ENCODE measurements at regions not wholly inside any gene's neighbourhood (a gene's known extent, or its start where the extent isn't known, plus 50 kb on each side); places are given as distances from the start of the nearest gene placed in this dataset.

DNA sequence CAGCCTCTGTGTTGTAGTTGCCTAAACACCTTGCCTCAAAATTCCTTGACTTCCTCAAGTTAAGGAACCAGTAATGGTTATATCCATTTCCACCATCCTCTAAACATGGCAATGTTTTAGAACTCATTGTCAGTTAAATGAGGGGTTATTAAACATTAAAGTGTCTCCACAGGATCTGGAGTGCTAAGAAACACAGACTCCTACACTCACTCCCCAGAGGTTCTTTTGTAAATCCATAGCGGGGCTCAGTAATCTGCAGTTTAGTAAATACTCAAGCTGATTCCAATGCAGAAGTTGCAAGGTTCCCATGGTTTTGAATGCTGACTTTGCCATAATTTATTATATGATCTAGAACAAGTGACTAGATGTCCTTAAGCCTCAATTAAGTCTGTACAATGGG is 245.5 kb downstream of the GPAT3 start:
- Histone ChIP-seq H3K4me3 (ENCODE audit: low read length) (no peak overlapping the region), H3K9me3 (replicated peaks; ENCODE audit: low read length) (no peaks in the 10 kb centered on the region), H3K4me2 (ENCODE audit: low read length) (no peak overlapping the region), H3K27me3 (ENCODE audit: control insufficient read depth, insufficient read depth, low read length) (no peaks in the 10 kb centered on the region), H3K9ac (ENCODE audit: low read depth, low read length) (no peak overlapping the region), H3K36me3 (ENCODE audit: insufficient read depth, low read length) (no peaks in the 10 kb centered on the region), H3K4me1 (ENCODE audit: control insufficient read depth, insufficient read depth, low read length) (no peaks in the 10 kb centered on the region)

DNA sequence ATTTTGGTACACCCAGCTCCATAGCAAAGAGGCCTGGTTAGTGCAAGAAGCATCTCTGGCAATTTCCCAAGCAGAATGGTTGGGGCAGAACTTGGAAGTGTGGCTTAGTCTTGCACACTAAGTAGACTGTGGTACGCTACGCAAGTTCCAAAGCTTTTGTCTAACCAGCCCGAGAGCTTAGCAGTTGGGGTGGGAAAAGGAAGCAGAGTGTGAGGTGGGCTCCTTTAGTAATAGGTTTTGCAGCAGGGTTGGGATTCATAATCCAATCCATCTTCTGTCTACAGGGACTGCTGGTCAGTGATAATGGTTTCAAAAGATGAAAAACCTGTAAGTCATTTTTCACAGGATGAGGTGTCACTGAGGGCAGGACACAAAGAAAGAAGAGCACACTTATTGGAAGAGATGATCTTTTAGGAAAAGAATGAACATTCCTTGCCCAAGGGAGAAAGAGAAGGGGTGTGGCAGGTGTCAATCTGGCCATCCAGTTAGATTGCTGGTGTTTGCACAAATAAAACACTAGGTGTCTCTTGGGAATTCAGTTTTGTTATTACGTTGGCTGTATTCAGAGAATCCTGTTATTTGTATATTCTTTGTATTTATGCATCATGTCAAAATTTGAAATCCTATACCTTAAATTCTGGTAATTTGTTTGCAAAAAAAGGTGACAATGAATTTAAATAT is 244.3 kb downstream of the GPAT3 start:
- Histone ChIP-seq H3K36me3 (ENCODE audit: insufficient read depth, low read length) (no peaks in the 10 kb centered on the region), H3K4me2 (ENCODE audit: low read length) (no peak overlapping the region), H3K4me1 (ENCODE audit: control insufficient read depth, insufficient read depth, low read length) (no peaks in the 10 kb centered on the region), H3K9me3 (replicated peaks; ENCODE audit: low read length) (no peaks in the 10 kb centered on the region), H3K27me3 (ENCODE audit: control insufficient read depth, insufficient read depth, low read length) (no peaks in the 10 kb centered on the region), H3K9ac (ENCODE audit: low read depth, low read length) (no peak overlapping the region), H3K4me3 (ENCODE audit: low read length) (no peak overlapping the region)

DNA sequence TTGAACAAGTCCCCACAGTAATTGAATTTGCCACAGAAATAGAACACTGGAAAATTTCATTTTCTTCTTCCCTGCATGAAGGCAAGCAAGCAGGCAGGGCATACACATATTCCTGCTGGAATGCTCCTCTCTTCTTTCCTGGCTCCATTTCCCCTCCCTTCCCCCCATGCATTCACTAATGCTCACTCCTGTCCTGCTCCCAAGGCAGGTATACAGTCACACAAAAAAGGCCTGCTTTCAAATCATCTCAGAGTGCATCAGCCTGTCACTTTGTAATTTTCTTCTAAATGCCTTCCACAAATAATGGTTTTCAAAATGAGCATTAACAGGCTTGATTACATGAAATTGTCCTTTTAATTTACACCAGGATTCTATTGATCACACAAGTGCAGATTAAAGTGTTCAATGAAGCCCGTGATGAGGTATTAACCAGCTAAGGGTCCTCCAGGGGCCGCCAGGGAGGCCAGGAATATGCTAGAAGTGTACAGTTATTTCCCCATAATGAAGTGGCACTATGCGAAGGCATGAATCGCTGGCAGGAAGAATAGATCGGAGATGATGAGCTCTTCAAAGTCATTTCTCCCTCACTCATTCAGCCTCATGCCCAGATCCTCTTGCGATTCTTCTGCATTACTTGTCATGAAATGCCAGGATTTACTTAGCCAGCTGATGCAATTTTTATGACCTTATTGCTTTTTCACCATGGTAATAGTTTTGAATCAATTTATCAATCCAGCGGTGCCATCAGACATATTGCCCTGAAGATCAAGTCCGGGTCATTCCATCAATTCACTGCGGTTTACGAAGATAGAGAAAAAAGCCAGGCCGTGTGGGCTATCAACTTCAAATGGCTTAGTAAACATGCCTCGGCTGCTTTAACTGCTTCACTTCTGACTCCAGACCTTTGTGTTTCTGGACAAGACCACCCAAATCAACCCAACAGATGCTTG is 243.5 kb downstream of the GPAT3 start:
- Histone ChIP-seq H3K27me3 (ENCODE audit: control insufficient read depth, insufficient read depth, low read length) (no peaks in the 10 kb centered on the region), H3K4me1 (ENCODE audit: control insufficient read depth, insufficient read depth, low read length) (no peaks in the 10 kb centered on the region), H3K4me2 (ENCODE audit: low read length) (no peak overlapping the region), H3K9ac (ENCODE audit: low read depth, low read length) (no peak overlapping the region), H3K4me3 (ENCODE audit: low read length) (no peak overlapping the region), H3K9me3 (replicated peaks; ENCODE audit: low read length) (no peaks in the 10 kb centered on the region), H3K36me3 (ENCODE audit: insufficient read depth, low read length) (no peaks in the 10 kb centered on the region)

DNA sequence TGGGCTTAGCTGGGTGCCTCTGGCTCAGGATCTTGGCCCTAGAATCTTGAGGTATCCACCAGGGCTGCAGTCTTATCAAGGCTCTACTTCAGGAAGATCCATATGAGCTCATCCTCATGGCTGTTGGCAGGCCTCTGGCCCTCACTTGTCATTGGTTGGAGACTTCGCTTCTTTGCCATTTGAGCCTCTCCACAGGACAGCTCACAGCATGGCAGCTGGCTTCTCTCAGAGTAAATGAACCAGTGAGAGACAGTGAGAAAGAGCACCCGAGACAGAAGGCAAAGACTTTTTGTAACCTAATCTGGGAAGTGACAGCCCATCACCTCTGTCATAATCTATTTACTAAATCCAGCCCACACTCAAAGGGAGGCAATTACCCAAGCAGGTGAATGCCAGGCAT is 236.8 kb downstream of the GPAT3 start:
- Histone ChIP-seq H3K36me3 (ENCODE audit: insufficient read depth, low read length) (no peaks in the 10 kb centered on the region), H3K9ac (ENCODE audit: low read depth, low read length) (no peak overlapping the region), H3K27me3 (ENCODE audit: control insufficient read depth, insufficient read depth, low read length) (no peaks in the 10 kb centered on the region), H3K4me1 (ENCODE audit: control insufficient read depth, insufficient read depth, low read length) (no peaks in the 10 kb centered on the region), H3K4me3 (ENCODE audit: low read length) (no peak overlapping the region), H3K9me3 (replicated peaks; ENCODE audit: low read length) (no peaks in the 10 kb centered on the region), H3K4me2 (ENCODE audit: low read length) (no peak overlapping the region)

DNA sequence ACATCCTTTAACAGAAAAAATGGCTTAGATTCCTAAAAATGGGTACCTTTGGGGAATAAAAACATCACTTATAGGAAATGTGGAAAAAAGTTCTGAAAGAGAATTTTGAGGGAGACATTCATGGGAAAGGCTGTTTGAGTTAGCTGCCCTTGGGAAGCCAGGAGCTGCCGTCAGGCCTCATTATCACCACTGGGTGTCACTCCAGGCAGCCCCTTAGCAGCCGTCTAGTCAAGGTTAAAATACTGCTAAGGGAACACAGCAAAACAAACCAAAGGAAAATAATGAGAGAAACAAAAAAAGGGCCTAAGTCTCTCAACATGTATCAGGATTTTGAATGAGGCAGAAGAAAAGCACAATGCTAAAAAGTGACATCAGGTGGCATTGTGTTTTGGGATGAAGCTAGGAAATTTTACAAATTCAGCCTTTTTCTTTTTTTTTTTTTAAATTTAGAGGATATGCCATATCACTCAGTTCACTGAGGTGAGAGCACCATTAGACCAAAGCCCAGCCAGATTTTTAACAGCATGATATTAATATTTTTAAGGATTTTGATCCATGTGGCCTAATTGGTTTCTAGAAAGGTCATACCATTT is 235.3 kb downstream of the GPAT3 start:
- H3K4me1 ChIP-seq (ENCODE audit: control insufficient read depth, insufficient read depth, low read length): no peaks in the 10 kb centered on the region
- no peaks in the 10 kb centered on the region for H3K27me3 ChIP-seq (ENCODE audit: control insufficient read depth, insufficient read depth, low read length)
- H3K4me2 ChIP-seq (ENCODE audit: low read length): no peak overlapping the region
- no peak overlapping the region for H3K4me3 ChIP-seq (ENCODE audit: low read length)
- H3K9ac ChIP-seq (ENCODE audit: low read depth, low read length): no peak overlapping the region
- no peaks in the 10 kb centered on the region for H3K36me3 ChIP-seq (ENCODE audit: insufficient read depth, low read length)
- H3K9me3 ChIP-seq (replicated peaks; ENCODE audit: low read length): no peaks in the 10 kb centered on the region

DNA sequence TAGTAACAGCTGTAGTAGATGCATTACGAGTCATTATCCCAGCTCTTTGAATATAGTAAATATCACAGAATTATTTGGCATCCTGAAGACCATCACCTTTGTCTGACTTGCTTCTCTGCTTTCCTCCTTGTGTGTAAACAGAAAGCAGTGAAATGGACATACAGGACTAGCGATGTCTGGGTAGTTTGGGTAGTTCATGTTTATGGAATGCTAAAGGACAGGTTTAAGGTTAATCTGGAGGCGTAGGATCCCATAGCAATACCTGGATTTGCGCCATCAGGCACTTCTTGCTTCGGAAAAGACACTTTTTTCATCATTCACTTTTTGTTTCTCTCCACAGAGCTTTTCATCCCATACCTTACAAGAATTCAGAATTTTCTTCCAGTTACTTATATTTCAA is 232.2 kb downstream of the GPAT3 start:
- Histone ChIP-seq H3K9me3 (replicated peaks; ENCODE audit: low read length) (no peaks in the 10 kb centered on the region), H3K27me3 (ENCODE audit: control insufficient read depth, insufficient read depth, low read length) (no peaks in the 10 kb centered on the region), H3K9ac (ENCODE audit: low read depth, low read length) (no peak overlapping the region), H3K4me1 (ENCODE audit: control insufficient read depth, insufficient read depth, low read length) (no peaks in the 10 kb centered on the region), H3K4me2 (ENCODE audit: low read length) (no peak overlapping the region), H3K4me3 (ENCODE audit: low read length) (no peak overlapping the region), H3K36me3 (ENCODE audit: insufficient read depth, low read length) (no peaks in the 10 kb centered on the region)

DNA sequence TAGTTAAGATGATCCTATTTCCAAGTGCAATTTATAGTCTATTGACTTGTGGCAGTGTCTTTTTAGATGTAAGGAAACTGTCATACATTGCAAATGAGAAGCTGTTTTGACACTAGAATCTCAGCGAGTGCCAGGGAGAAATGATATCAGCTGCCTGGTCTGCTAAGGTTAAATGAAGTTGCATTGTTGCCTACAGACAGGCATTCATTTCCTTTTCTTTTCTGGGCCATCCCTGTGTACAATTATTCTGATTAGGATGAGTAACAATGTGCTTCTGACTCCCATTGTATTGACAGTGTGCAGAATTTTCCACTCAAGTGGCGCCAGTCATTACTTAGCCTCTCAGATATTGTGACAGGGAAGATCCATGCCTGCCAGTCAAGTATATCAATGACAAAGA is 231.2 kb downstream of the GPAT3 start:
- Histone ChIP-seq H3K4me2 (ENCODE audit: low read length) (no peak overlapping the region), H3K36me3 (ENCODE audit: insufficient read depth, low read length) (no peaks in the 10 kb centered on the region), H3K9ac (ENCODE audit: low read depth, low read length) (no peak overlapping the region), H3K4me1 (ENCODE audit: control insufficient read depth, insufficient read depth, low read length) (no peaks in the 10 kb centered on the region), H3K9me3 (replicated peaks; ENCODE audit: low read length) (no peaks in the 10 kb centered on the region), H3K27me3 (ENCODE audit: control insufficient read depth, insufficient read depth, low read length) (no peaks in the 10 kb centered on the region), H3K4me3 (ENCODE audit: low read length) (no peak overlapping the region)

DNA sequence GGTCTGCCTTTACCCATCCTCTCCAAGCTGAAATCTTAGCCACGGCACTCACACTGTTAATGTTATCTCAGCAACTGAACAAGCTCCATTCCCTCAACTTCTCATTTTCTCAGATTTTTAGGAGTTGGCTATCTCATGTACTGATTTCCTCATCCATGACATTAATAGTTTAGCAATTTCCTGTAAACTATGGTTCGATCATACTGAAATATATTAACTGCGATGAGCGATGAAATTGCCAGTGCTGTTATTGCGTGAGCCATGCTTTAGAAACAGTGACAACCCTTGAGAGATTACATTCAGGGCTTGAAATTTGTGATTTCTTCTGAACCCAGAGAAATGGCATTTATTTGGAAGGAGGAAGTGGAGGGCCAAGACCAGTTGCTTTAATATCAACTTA is 223.7 kb downstream of the GPAT3 start:
- no peak overlapping the region for H3K4me3 ChIP-seq (ENCODE audit: low read length)
- no peaks in the 10 kb centered on the region for H3K9me3 ChIP-seq (replicated peaks; ENCODE audit: low read length)
- H3K9ac ChIP-seq (ENCODE audit: low read depth, low read length): no peak overlapping the region
- no peak overlapping the region for H3K4me2 ChIP-seq (ENCODE audit: low read length)
- no peaks in the 10 kb centered on the region for H3K36me3 ChIP-seq (ENCODE audit: insufficient read depth, low read length)
- H3K4me1 ChIP-seq (ENCODE audit: control insufficient read depth, insufficient read depth, low read length): no peaks in the 10 kb centered on the region
- H3K27me3 ChIP-seq (ENCODE audit: control insufficient read depth, insufficient read depth, low read length): peaks cover 3% of the 10 kb centered on the region

DNA sequence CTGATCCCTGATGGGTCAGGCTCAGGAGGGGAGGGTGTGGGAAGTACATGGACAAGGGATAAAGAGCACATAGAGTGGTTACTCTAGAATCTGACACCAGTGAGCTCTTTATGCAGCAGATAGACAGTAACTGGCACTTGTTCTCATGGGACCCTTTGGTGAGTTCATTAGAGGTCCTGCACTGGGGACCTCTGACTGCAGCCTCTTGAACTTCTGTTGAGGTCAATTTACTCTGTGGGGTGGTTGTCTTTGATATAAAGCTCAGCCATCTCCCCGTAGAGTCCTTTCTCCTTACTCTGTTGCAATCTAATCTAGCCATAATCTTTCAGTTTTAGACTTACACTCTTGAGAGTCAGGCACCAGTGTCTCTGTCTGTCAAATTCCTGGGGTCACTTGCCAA is 222.4 kb downstream of the GPAT3 start:
- no peak overlapping the region for H3K9ac ChIP-seq (ENCODE audit: low read depth, low read length)
- H3K36me3 ChIP-seq (ENCODE audit: insufficient read depth, low read length): no peaks in the 10 kb centered on the region
- no peaks in the 10 kb centered on the region for H3K9me3 ChIP-seq (replicated peaks; ENCODE audit: low read length)
- no peak overlapping the region for H3K4me2 ChIP-seq (ENCODE audit: low read length)
- H3K4me3 ChIP-seq (ENCODE audit: low read length): no peak overlapping the region
- H3K4me1 ChIP-seq (ENCODE audit: control insufficient read depth, insufficient read depth, low read length): no peaks in the 10 kb centered on the region
- peaks cover 3% of the 10 kb centered on the region for H3K27me3 ChIP-seq (ENCODE audit: control insufficient read depth, insufficient read depth, low read length)

DNA sequence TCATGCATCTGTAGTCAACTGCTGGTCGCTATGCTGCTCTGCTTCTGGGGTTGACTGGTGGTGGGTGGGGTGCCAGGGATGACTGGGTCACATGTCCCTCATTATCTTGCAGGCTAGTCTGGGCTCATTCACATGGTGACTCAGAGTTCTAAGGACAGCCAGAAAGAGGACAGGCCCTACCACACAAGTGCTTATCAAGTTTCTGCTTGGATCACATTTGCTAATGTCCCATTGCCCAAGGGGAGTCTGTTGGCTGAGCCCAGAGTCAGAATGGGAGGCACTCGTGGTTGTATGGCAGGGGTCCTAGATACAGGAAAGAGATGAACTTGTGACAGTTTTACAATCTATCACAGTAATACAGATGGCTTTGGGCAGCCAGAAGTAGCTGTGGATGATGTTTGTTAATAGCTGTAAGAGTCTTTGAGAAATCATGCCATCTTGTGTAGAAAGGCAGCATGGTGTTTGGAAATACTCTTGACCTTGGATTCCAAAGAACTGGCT is 221.3 kb downstream of the GPAT3 start:
- no peak overlapping the region for H3K9ac ChIP-seq (ENCODE audit: low read depth, low read length)
- H3K36me3 ChIP-seq (ENCODE audit: insufficient read depth, low read length): no peaks in the 10 kb centered on the region
- peaks cover 3% of the 10 kb centered on the region for H3K27me3 ChIP-seq (ENCODE audit: control insufficient read depth, insufficient read depth, low read length)
- H3K4me1 ChIP-seq (ENCODE audit: control insufficient read depth, insufficient read depth, low read length): no peaks in the 10 kb centered on the region
- H3K4me3 ChIP-seq (ENCODE audit: low read length): no peak overlapping the region
- H3K4me2 ChIP-seq (ENCODE audit: low read length): no peak overlapping the region
- H3K9me3 ChIP-seq (replicated peaks; ENCODE audit: low read length): no peaks in the 10 kb centered on the region

DNA sequence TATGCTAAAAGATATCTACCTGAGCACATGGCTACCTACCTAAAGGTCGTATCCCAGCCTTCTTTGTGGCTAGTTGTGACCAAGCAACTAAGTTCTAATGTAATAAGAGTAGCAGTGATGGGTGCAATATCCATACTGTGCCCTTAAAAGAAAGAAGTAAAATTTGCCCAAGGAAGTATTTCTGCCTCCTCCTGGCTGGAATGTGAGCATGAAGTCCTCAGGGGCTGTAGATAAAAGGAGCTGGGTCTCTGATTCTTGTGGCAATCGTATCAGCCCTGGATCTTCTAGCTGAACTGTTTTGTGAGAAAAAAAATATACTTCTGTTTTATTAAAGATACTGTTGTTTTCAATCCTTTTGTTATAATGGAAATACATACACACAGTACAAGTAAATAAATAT is 217.4 kb downstream of the GPAT3 start:
- Histone ChIP-seq H3K9ac (ENCODE audit: low read depth, low read length) (no peak overlapping the region), H3K27me3 (ENCODE audit: control insufficient read depth, insufficient read depth, low read length) (peaks cover 3% of the 10 kb centered on the region), H3K36me3 (ENCODE audit: insufficient read depth, low read length) (no peaks in the 10 kb centered on the region)

More for the DNA sequence above, 217.4 kb downstream of the GPAT3 start:
- H3K9me3 ChIP-seq (replicated peaks; ENCODE audit: low read length): no peaks in the 10 kb centered on the region
- H3K4me2 ChIP-seq (ENCODE audit: low read length): no peak overlapping the region
- H3K4me3 ChIP-seq (ENCODE audit: low read length): no peak overlapping the region
- no peaks in the 10 kb centered on the region for H3K4me1 ChIP-seq (ENCODE audit: control insufficient read depth, insufficient read depth, low read length)
